GM12865 (cell line): ENCODE measurements at regions not wholly inside any gene's neighbourhood (a gene's known extent, or its start where the extent isn't known, plus 50 kb on each side); places are given as distances from the start of the nearest gene placed in this dataset.

Experiments
- DNase-seq: peaks from one replicate; pipeline ENCODE4 v3.0.0; 2010; ENCODE audit warnings: low read depth
- H3K4me3 ChIP-seq: 2 replicates; pipeline ENCODE4 v1.5.1; 2011; ENCODE audit warnings: mild to moderate bottlenecking, low read depth, low read length, control low read depth
- TF ChIP-seq, protein P1 (sequence below): IDR thresholded peaks from 2 replicates; pipeline ENCODE4 v1.5.1; 2011; ENCODE audit warnings: low read length, control low read depth, low read depth, inconsistent platforms; ENCODE audit not compliant: insufficient read depth; ENCODE audit errors: missing control alignments

DNA sequence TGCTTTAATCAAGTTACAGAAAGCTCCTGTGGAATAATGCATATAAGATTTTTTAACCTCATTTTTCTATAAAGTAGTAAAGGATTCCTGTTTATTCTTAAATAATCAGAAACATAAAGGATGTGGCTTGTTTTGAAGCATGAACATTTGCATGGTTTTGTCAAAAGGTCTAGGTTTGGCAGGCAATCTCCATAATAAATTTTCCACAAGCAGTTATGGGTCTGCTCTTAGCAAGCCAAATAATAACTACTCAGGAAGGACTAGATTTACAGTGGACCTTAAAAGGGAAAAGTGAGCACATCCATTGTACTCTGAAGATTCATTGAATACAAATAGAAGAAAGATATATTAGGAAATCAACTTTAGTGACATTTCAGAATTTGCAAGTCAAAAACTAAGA lies 407.3 kb upstream of the CBLB start:
- TF ChIP-seq, protein P1, sequence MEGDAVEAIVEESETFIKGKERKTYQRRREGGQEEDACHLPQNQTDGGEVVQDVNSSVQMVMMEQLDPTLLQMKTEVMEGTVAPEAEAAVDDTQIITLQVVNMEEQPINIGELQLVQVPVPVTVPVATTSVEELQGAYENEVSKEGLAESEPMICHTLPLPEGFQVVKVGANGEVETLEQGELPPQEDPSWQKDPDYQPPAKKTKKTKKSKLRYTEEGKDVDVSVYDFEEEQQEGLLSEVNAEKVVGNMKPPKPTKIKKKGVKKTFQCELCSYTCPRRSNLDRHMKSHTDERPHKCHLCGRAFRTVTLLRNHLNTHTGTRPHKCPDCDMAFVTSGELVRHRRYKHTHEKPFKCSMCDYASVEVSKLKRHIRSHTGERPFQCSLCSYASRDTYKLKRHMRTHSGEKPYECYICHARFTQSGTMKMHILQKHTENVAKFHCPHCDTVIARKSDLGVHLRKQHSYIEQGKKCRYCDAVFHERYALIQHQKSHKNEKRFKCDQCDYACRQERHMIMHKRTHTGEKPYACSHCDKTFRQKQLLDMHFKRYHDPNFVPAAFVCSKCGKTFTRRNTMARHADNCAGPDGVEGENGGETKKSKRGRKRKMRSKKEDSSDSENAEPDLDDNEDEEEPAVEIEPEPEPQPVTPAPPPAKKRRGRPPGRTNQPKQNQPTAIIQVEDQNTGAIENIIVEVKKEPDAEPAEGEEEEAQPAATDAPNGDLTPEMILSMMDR: no peak
- DNase-seq: no peak

DNA sequence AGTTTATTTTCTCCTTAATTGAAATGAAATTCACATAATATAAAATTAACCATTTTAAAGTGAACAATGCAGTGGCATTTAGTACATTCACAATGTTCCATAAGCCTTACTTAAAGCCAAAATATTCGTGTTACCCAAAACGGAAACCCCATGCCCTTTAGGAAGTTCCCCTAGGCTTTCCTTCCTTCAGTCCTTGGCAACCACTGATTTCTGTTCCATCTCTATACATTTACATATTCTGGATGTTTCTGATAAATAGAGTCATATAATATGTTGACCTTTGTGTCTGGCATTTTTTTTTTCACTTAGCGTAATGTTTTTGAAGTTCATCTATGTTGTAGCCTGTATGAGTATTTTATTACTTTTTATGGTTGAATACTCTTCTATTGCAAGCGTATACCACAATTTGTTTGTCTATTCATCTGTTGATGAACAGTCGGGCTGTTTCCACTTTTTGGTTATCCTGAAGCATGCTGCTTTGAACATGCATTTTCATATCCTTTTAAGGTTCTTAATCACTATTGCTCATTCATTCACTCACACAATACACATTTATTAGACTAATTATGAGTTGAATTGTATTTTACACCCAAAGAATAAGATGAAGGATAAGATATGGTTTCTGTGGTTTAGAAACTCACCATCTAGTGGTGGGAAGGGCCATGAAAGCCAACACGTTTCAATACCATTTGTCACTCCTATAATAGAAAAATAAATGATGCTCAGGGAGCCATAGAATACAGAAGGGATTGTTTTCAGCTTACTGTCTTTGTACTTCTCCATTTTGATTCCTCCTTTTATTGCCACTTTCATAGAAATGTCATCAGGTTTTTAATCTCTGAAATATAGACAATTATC lies 408.2 kb upstream of the CBLB start:
- DNase-seq: no peak
- TF ChIP-seq, protein P1: no peak
- H3K4me3 ChIP-seq: no peak overlapping the region

More for the DNA sequence above, 407.3 kb upstream of the CBLB start:
- no peak overlapping the region for H3K4me3 ChIP-seq

DNA sequence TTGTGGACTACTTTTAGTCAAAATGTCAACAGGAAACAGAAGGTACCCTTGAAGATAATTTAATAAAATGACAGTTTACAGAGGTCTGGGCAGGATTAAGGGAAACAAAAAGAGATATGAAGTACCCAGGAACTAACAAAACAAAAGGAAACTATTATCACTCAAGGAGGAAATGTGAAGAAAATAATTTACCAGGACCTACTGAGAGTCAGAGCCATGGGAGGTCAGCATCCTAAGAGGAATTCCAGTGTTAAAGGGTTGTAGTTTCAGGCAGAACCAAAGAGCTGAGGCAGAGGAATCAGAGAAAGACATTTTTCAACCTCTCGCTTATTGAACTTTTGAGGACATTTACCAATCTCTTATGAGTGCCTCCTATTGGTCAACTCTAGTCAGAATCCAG lies 408.9 kb upstream of the CBLB start:
- DNase-seq: no peak
- H3K4me3 ChIP-seq: no peak overlapping the region
- TF ChIP-seq, protein P1: no peak

- DNase-seq: no peak
- H3K4me3 ChIP-seq: no peak overlapping the region
- TF ChIP-seq, protein P1: no peak
Measured at GRCh38 chr3:106281221-106281620, 412.4 kb upstream of the CBLB start.

GRCh38 chr3:106282943-106283342 lies 414.1 kb upstream of the CBLB start:
- DNase-seq: no peak
- no peak overlapping the region for H3K4me3 ChIP-seq
- TF ChIP-seq, protein P1: no peak

DNA sequence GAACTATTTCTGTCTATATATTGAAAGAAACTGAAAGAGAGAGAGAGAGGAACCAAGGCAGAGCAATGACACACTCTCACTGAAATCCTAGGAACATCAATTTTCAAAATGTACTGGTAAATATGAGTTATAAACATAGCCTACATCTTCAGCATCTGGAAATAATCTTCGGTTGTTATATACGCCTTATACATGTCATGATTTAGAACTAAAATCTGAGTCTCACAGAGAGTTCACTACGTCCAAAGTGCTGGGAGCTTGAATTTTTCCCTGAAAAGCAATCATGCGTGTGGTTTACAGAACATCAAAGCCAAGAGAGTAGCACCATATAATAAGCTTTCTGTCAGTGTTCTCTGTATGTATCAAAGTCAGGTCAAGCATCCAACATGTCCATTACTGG lies 420.0 kb upstream of the CBLB start:
- no peak for DNase-seq
- H3K4me3 ChIP-seq: no peak overlapping the region
- TF ChIP-seq, protein P1: no peak
